GM10266 (cell line): ENCODE measurements at regions not wholly inside any gene's neighbourhood (a gene's known extent, or its start where the extent isn't known, plus 50 kb on each side); places are given as distances from the start of the nearest gene placed in this dataset.

Source experiments
- DNase-seq: peaks from one replicate; pipeline ENCODE4 v3.0.0; 2012; ENCODE audit errors: extremely low spot score
- CTCF ChIP-seq: IDR thresholded peaks from 2 replicates; pipeline ENCODE4 v1.5.1; 2012; ENCODE audit warnings: mild to moderate bottlenecking, low read depth; ENCODE audit not compliant: control insufficient read depth, insufficient read depth; ENCODE audit errors: missing control alignments

- DNase-seq, result no peak
- no peak for TF ChIP-seq CTCF
Measured at GRCh38 chr10:111338035-111338434, 261.2 kb downstream of the ADRA2A start.

GRCh38 chr10:111338805-111339204 lies 262.0 kb downstream of the ADRA2A start:
- DNase-seq, result no peak
- TF ChIP-seq CTCF, result no peak

GRCh38 chr10:111344804-111345203 lies 268.0 kb downstream of the ADRA2A start:
- no peak for DNase-seq
- TF ChIP-seq CTCF, result no peak

- no peak for TF ChIP-seq CTCF
- no peak for DNase-seq
Measured at GRCh38 chr10:111347386-111348013, 270.7 kb downstream of the ADRA2A start.

- no peak for DNase-seq
- TF ChIP-seq CTCF, result no peak
Measured at GRCh38 chr10:111348076-111348475, 271.2 kb downstream of the ADRA2A start.

- DNase-seq, result no peak
- no peak for TF ChIP-seq CTCF
Measured at GRCh38 chr10:111354859-111355258, 278.0 kb downstream of the ADRA2A start.

GRCh38 chr10:111356571-111356970 lies 279.7 kb downstream of the ADRA2A start:
- no peak for DNase-seq
- no peak for TF ChIP-seq CTCF
